ENCODE measurements at regions not wholly inside any gene's neighbourhood (a gene's known extent, or its start where the extent isn't known, plus 50 kb on each side); places are given as distances from the start of the nearest gene placed in this dataset.

DNA sequence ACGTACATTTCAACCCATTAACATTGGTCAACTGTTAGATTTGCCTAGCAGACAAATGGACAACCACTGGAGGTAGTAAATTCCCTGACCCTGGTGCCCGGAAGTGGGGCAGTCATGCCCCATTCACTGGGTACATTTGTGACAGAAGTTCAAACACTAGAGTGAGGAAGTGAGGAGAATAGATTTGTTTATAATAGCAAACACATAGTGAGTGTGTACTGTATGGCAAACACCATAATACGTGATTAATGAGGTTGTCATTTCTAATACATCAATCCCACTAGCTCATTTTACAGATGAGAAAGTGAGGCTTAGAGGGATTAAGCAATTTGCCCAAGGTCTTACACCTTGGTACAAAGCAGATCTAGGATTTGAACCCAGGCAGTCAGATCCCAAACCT is 181.9 kb upstream of the MKLN1 start:
- TF ChIP-seq, protein P1, sequence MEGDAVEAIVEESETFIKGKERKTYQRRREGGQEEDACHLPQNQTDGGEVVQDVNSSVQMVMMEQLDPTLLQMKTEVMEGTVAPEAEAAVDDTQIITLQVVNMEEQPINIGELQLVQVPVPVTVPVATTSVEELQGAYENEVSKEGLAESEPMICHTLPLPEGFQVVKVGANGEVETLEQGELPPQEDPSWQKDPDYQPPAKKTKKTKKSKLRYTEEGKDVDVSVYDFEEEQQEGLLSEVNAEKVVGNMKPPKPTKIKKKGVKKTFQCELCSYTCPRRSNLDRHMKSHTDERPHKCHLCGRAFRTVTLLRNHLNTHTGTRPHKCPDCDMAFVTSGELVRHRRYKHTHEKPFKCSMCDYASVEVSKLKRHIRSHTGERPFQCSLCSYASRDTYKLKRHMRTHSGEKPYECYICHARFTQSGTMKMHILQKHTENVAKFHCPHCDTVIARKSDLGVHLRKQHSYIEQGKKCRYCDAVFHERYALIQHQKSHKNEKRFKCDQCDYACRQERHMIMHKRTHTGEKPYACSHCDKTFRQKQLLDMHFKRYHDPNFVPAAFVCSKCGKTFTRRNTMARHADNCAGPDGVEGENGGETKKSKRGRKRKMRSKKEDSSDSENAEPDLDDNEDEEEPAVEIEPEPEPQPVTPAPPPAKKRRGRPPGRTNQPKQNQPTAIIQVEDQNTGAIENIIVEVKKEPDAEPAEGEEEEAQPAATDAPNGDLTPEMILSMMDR (IDR thresholded peaks at IDR 0.05) = no peak
- no peak for TF ChIP-seq POLR2A (IDR thresholded peaks at IDR 0.05)
- H3K9me3 ChIP-seq = no peaks in the 10 kb centered on the region
- no peak for DNase-seq
- no peaks in the 10 kb centered on the region for H3K27me3 ChIP-seq
- H3K36me3 ChIP-seq = no peaks in the 10 kb centered on the region
- no peak overlapping the region for H3K4me3 ChIP-seq
- H3K4me1 ChIP-seq = no peaks in the 10 kb centered on the region
- no peak overlapping the region for H3K27ac ChIP-seq

GRCh38 chr7:131147604-131148003 is 180.1 kb upstream of the MKLN1 start:
- no peak overlapping the region for H3K27ac ChIP-seq
- H3K4me1 ChIP-seq = no peaks in the 10 kb centered on the region
- no peak for DNase-seq
- TF ChIP-seq POLR2A (IDR thresholded peaks at IDR 0.05) = no peak
- TF ChIP-seq, protein P1 (IDR thresholded peaks at IDR 0.05) = no peak
- H3K4me3 ChIP-seq = no peak overlapping the region
- no peaks in the 10 kb centered on the region for H3K27me3 ChIP-seq
- H3K9me3 ChIP-seq = no peaks in the 10 kb centered on the region
- no peaks in the 10 kb centered on the region for H3K36me3 ChIP-seq

GRCh38 chr7:131148258-131148657 is 179.4 kb upstream of the MKLN1 start:
- no peaks in the 10 kb centered on the region for H3K4me1 ChIP-seq
- TF ChIP-seq, protein P1 (IDR thresholded peaks at IDR 0.05) = no peak
- TF ChIP-seq POLR2A (IDR thresholded peaks at IDR 0.05) = no peak
- no peaks in the 10 kb centered on the region for H3K36me3 ChIP-seq
- no peak overlapping the region for H3K4me3 ChIP-seq
- H3K27me3 ChIP-seq = no peaks in the 10 kb centered on the region
- no peak overlapping the region for H3K27ac ChIP-seq
- H3K9me3 ChIP-seq = no peaks in the 10 kb centered on the region
- no peak for DNase-seq

- no peak for TF ChIP-seq POLR2A (IDR thresholded peaks at IDR 0.05)
- TF ChIP-seq, protein P1 (IDR thresholded peaks at IDR 0.05) = no peak
- Histone ChIP-seq H3K4me1 (no peaks in the 10 kb centered on the region), H3K27ac (no peak overlapping the region), H3K4me3 (no peak overlapping the region), H3K27me3 (no peaks in the 10 kb centered on the region), H3K36me3 (no peaks in the 10 kb centered on the region), H3K9me3 (no peaks in the 10 kb centered on the region)
- no peak for DNase-seq
Observed at GRCh38 chr7:131148708-131149428, 178.8 kb upstream of the MKLN1 start.

DNA sequence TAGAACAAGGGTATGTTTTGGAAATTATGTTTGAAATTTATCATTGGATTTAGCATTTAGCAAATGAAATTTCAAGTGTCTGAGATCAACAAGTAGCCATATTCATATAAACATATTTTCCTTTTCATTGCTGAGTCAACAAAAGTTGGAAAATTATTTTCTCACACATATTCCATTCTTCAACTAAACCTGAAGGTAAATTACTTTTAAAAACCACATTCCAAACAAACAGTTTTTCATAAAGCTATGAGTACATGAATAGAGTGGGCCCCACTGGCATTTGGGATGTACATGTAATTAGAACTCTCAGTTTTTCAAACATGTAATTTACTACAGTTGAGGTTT is 178.3 kb upstream of the MKLN1 start:
- no peak for DNase-seq
- TF ChIP-seq, protein P1 (IDR thresholded peaks at IDR 0.05) = no peak
- TF ChIP-seq POLR2A (IDR thresholded peaks at IDR 0.05) = no peak

GRCh38 chr7:131149840-131150239 is 177.8 kb upstream of the MKLN1 start:
- no peak for TF ChIP-seq POLR2A (IDR thresholded peaks at IDR 0.05)
- TF ChIP-seq, protein P1 (IDR thresholded peaks at IDR 0.05) = no peak
- Histone ChIP-seq H3K4me1 (no peaks in the 10 kb centered on the region), H3K4me3 (no peak overlapping the region), H3K36me3 (no peaks in the 10 kb centered on the region), H3K27me3 (no peaks in the 10 kb centered on the region), H3K9me3 (no peaks in the 10 kb centered on the region), H3K27ac (no peak overlapping the region)
- no peak for DNase-seq

More for the DNA sequence above, 178.3 kb upstream of the MKLN1 start:
- Histone ChIP-seq H3K4me1 (no peaks in the 10 kb centered on the region), H3K9me3 (no peaks in the 10 kb centered on the region), H3K27ac (no peak overlapping the region), H3K36me3 (no peaks in the 10 kb centered on the region), H3K4me3 (no peak overlapping the region), H3K27me3 (no peaks in the 10 kb centered on the region)

Measured in Peyer's patch (tissue), 4 donors.